ENCODE measurements at regions not wholly inside any gene's neighbourhood (a gene's known extent, or its start where the extent isn't known, plus 50 kb on each side); places are given as distances from the start of the nearest gene placed in this dataset.

DNA sequence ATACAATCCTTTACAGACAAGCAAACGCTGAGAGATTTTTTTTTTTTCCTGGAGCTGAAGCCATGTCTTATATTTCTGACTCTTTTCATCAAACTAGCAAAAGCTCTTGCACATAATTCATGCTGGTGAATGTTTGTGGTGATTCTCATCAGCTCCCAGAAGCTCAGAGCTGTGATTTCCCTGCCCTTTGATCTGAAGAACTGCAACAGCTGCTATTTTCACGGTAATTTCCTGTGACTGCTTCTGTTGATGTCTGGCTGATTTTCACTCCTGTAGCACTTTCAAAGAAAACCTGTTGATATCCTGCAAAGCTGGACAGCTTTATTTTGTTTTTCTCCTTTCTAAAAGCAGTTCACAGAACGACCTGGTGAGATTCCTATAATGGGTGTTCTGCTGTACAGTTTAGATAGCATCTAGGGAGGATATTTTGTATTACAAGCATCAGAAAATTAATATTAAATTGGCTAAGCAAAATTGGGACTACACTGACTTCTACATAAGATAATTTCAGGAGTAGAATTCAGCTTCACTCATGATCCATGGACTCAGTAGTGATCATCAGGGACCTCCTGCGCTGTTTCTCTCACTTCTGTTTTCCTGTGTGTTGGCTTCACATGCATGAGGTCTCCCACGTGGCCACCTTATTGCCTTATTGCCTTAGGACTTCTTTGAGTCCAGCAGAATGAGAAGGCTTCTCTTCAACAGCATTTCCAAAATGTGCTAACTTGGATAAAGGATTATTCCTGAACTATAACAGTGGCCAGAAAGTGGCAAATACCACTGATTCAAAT lies 1111.6 kb upstream of the SORCS1 start:
- TF ChIP-seq, protein P1, sequence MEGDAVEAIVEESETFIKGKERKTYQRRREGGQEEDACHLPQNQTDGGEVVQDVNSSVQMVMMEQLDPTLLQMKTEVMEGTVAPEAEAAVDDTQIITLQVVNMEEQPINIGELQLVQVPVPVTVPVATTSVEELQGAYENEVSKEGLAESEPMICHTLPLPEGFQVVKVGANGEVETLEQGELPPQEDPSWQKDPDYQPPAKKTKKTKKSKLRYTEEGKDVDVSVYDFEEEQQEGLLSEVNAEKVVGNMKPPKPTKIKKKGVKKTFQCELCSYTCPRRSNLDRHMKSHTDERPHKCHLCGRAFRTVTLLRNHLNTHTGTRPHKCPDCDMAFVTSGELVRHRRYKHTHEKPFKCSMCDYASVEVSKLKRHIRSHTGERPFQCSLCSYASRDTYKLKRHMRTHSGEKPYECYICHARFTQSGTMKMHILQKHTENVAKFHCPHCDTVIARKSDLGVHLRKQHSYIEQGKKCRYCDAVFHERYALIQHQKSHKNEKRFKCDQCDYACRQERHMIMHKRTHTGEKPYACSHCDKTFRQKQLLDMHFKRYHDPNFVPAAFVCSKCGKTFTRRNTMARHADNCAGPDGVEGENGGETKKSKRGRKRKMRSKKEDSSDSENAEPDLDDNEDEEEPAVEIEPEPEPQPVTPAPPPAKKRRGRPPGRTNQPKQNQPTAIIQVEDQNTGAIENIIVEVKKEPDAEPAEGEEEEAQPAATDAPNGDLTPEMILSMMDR (IDR thresholded peaks at IDR 0.05; ENCODE audit: extremely low read depth, insufficient read depth, missing control alignments): no peak
- in situ Hi-C loops (cut with MboI; ENCODE audit: low pct_unique_long_range_greater_than_20kb, low sequenced_read_pairs, unreplicated experiment): no loop called here

DNA sequence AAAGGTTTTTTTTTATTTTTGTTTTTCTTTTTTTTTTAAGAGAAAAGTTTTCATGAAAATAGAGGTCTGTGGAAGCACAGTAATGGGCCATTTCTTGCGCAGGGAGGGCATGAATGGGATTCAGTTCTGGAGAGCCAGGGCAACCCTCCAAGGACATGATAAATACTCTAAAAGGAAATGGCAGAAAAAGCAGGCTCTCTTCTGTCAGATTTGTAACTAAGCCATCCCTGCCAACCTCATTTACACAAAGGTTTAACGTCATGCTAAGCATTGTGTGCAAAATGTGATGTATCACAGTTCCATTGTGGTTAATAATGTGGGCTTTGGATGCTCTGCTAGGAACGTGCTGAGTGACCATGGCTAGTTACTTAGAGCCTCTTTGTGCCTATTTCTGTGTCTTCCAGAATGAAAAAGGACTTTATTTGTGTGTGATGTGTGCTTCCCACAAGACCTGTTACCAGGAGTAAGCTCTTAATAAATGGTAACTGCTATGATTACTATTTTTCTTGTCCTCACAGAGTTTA lies 1095.9 kb upstream of the SORCS1 start:
- in situ Hi-C loops (cut with MboI; ENCODE audit: low pct_unique_long_range_greater_than_20kb, low sequenced_read_pairs, unreplicated experiment): no loop called here
- TF ChIP-seq, protein P1 (IDR thresholded peaks at IDR 0.05; ENCODE audit: extremely low read depth, insufficient read depth, missing control alignments): no peak
- no peak for DNase-seq (ENCODE audit: low spot score)

More for the DNA sequence above, 1111.6 kb upstream of the SORCS1 start:
- no peak for DNase-seq (ENCODE audit: low spot score)

DNA sequence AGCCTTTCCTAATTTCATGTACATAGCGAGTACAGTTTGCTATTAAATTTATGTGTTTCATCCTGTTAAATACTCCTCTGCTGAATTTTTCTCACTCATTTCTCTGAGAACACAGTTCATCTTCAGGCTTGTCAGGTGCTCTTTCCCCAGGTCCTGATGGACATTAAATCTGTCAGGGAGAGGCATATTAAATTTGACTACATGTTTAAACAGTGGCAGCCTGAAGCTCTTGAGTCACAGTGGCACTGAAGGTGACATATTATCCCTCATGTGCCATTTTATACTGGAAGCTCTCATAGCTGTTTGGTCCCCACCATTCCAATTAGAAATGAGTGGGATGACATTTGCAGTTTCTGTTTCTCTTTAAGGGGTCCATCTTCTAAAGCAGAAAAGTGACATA lies 1089.6 kb upstream of the SORCS1 start:
- DNase-seq (ENCODE audit: low spot score): no peak
- in situ Hi-C loops (cut with MboI; ENCODE audit: low pct_unique_long_range_greater_than_20kb, low sequenced_read_pairs, unreplicated experiment): no loop called here
- TF ChIP-seq, protein P1 (IDR thresholded peaks at IDR 0.05; ENCODE audit: extremely low read depth, insufficient read depth, missing control alignments): no peak

DNA sequence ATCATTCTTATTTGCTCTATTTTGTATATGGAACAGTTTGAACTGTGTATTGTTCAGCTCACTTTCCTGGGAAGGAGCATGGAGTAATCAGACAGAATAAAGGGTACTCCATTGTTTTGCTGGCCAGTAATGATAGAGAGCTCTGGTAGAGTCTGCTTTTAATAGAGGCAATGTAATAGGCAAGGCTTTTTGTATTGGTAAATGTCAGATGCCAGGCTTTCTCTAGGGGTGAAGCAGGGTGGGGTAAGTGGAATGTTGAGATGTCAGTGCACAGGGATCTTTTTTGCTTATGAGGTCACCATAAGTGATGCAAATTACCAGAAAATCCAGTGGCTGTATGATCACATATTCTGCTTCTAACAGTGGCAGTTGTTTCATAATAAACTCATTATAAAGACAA lies 1088.3 kb upstream of the SORCS1 start:
- TF ChIP-seq, protein P1 (IDR thresholded peaks at IDR 0.05; ENCODE audit: extremely low read depth, insufficient read depth, missing control alignments): no peak
- in situ Hi-C loops (cut with MboI; ENCODE audit: low pct_unique_long_range_greater_than_20kb, low sequenced_read_pairs, unreplicated experiment): no loop called here

DNA sequence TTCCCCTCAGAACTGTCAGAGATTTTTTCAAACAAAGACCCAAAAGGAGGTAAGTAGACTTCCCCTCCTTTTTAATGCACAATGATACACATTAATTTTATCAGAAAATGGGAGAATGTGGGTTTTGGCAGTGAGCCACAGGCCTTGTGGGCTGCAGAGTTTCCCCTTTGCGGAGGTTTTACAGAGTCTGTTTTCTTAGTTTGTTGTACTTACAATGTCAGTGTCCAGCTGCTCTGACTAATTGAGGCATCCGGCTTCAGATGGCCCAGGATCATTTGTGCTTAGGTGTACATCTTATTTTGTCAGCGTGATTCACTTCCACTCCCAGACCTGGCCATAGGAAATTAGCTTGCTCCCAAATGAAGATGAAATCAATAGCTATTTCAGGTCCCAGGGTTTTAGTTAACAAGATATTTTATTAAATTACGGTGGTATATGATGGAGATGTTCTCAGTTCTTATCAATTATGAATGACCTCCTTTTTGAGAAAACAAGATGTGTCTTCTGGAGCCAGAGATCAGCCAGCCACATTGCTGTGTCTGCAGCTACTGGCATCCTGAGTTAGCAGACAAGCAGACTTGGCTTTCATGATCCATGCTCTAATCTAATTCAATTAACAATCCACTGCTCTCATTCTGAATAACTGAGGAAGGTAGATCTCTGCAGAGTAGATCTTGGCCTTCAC lies 1086.6 kb upstream of the SORCS1 start:
- no peak for DNase-seq (ENCODE audit: low spot score)
- in situ Hi-C loops (cut with MboI; ENCODE audit: low pct_unique_long_range_greater_than_20kb, low sequenced_read_pairs, unreplicated experiment): no loop called here
- TF ChIP-seq, protein P1 (IDR thresholded peaks at IDR 0.05; ENCODE audit: extremely low read depth, insufficient read depth, missing control alignments): no peak

More for the DNA sequence above, 1088.3 kb upstream of the SORCS1 start:
- no peak for DNase-seq (ENCODE audit: low spot score)

DNA sequence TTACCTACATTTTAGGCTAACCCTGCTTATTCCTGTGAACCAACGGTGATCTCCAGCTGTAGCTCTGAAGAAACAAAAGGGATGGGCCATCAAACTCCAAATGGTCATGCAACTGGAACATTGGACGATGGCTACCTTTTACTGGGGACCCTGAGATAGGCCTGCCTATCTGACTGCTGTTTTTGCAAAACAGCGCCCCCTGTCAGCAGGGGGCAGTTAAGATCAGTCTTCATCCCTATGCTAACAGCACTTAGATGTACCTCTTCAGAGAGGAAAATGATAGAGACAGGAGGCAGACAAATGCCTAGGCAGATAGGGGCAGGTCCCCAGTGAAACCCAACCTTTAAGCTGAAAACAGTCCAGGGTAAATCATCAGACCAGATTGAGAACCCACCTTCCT lies 1085.4 kb upstream of the SORCS1 start:
- in situ Hi-C loops (cut with MboI; ENCODE audit: low pct_unique_long_range_greater_than_20kb, low sequenced_read_pairs, unreplicated experiment): no loop called here
- DNase-seq (ENCODE audit: low spot score): no peak
- TF ChIP-seq, protein P1 (IDR thresholded peaks at IDR 0.05; ENCODE audit: extremely low read depth, insufficient read depth, missing control alignments): peak; percentile 50
